HG02981 (cell line): ENCODE measurements at regions not wholly inside any gene's neighbourhood (a gene's known extent, or its start where the extent isn't known, plus 50 kb on each side); places are given as distances from the start of the nearest gene placed in this dataset.
"Not testable (repeated sequence)": the region's sequence is repeated elsewhere in the genome, so short reads cannot be mapped to it uniquely, and the experiment has no call there.

Source experiments
- ATAC-seq: cut with Tn5 transposase; IDR thresholded peaks from one replicate; pipeline ENCODE4 v1.9.1; 2021; ENCODE audit warnings: mild to moderate bottlenecking, moderate library complexity; ENCODE audit not compliant: unreplicated experiment

- ATAC-seq: peak; percentile 52
Measured at GRCh38 chrY:14344648-14345333, 179.5 kb upstream of the NLGN4Y start.

GRCh38 chrY:14351590-14351989, 172.7 kb upstream of the NLGN4Y start:
- no peak for ATAC-seq

GRCh38 chrY:14356154-14356553, 168.2 kb upstream of the NLGN4Y start:
- no peak for ATAC-seq

- ATAC-seq: no peak
Measured at GRCh38 chrY:14360748-14361500, 163.4 kb upstream of the NLGN4Y start.

GRCh38 chrY:14373608-14374007, 150.7 kb upstream of the NLGN4Y start:
- ATAC-seq: no peak

- no peak for ATAC-seq
Measured at GRCh38 chrY:14378217-14378616, 146.1 kb upstream of the NLGN4Y start.

GRCh38 chrY:14410549-14411030, 113.7 kb upstream of the NLGN4Y start:
- not testable (repeated sequence) for ATAC-seq

GRCh38 chrY:14411334-14411733, 113.0 kb upstream of the NLGN4Y start:
- no peak for ATAC-seq

GRCh38 chrY:14436546-14436945, 87.8 kb upstream of the NLGN4Y start:
- no peak for ATAC-seq

- ATAC-seq: no peak
Measured at GRCh38 chrY:14437626-14438025, 86.7 kb upstream of the NLGN4Y start.

- ATAC-seq: no peak
Measured at GRCh38 chrY:14438395-14438794, 85.9 kb upstream of the NLGN4Y start.

- ATAC-seq: no peak
Measured at GRCh38 chrY:14444550-14444949, 79.8 kb upstream of the NLGN4Y start.

- ATAC-seq: no peak
Measured at GRCh38 chrY:14468151-14468683, 56.1 kb upstream of the NLGN4Y start.

- ATAC-seq: no peak
Measured at GRCh38 chrY:14472421-14472820, 51.9 kb upstream of the NLGN4Y start.

GRCh38 chrY:14473320-14473719, 51.0 kb upstream of the NLGN4Y start:
- no peak for ATAC-seq
